GM23338 (cell line): ENCODE measurements at regions not wholly inside any gene's neighbourhood (a gene's known extent, or its start where the extent isn't known, plus 50 kb on each side); places are given as distances from the start of the nearest gene placed in this dataset.

ENCODE experiments used
- ATAC-seq: fragments of 200-7000 bp; cut with Tn5 transposase; 3 replicates; pipeline ENCODE4 v1.9.1; 2020
- DNase-seq: peaks from one replicate; pipeline ENCODE4 v3.0.0-alpha.2; 2015; ENCODE audit warnings: low spot score
- H2AFZ ChIP-seq: fragments of 200-600 bp; sonication (generic); 2 replicates; pipeline ENCODE4 v1.8.0; 2016; ENCODE audit warnings: antibody characterized with exemption, mild to moderate bottlenecking, moderate library complexity
- H3F3A ChIP-seq: fragments of 200-600 bp; sonication (generic); replicated peaks from 2 replicates; pipeline ENCODE4 v1.8.0; 2017; ENCODE audit warnings: antibody characterized with exemption, mixed run types, low read depth
- H3K27ac ChIP-seq: fragments of 200-600 bp; sonication (generic); 2 replicates; pipeline ENCODE4 v1.6.1; 2016; ENCODE audit warnings: low read depth
- H3K27me3 ChIP-seq: fragments of 200-600 bp; sonication (generic); 2 replicates; pipeline ENCODE4 v1.8.0; 2016; ENCODE audit warnings: mild to moderate bottlenecking, mixed run types, moderate library complexity; ENCODE audit not compliant: insufficient read depth
- H3K36me3 ChIP-seq: fragments of 200-600 bp; sonication (generic); 2 replicates; pipeline ENCODE4 v1.8.0; 2016; ENCODE audit warnings: mild to moderate bottlenecking; ENCODE audit not compliant: insufficient read depth
- H3K4me1 ChIP-seq: fragments of 200-600 bp; sonication (generic); 2 replicates; pipeline ENCODE4 v1.8.0; 2016; ENCODE audit warnings: mild to moderate bottlenecking, moderate library complexity; ENCODE audit not compliant: insufficient read depth
- H3K4me2 ChIP-seq: fragments of 200-600 bp; sonication (generic); 2 replicates; pipeline ENCODE4 v1.7.1; 2017; ENCODE audit warnings: mixed run types
- H3K4me3 ChIP-seq: fragments of 200-600 bp; sonication (generic); 2 replicates; pipeline ENCODE4 v1.6.1; 2016; ENCODE audit warnings: mixed run types
- H3K79me2 ChIP-seq: fragments of 200-600 bp; sonication (generic); replicated peaks from 2 replicates; pipeline ENCODE4 v1.8.0; 2017; ENCODE audit warnings: mild to moderate bottlenecking; ENCODE audit not compliant: insufficient read depth
- H3K9me2 ChIP-seq: fragments of 200-600 bp; sonication (generic); 2 replicates; pipeline ENCODE4 v1.8.0; 2017; ENCODE audit not compliant: insufficient read depth
- H4K20me1 ChIP-seq: fragments of 200-600 bp; sonication (generic); replicated peaks from 2 replicates; pipeline ENCODE4 v1.8.0; 2017; ENCODE audit warnings: mild to moderate bottlenecking; ENCODE audit not compliant: insufficient read depth
- H3K27ac Mint-ChIP-seq: 2 replicates; pipeline ENCODE4 v1.8.0; 2020; ENCODE audit warnings: inconsistent platforms, mild to moderate bottlenecking, moderate library complexity, mixed read lengths
- H3K27me3 Mint-ChIP-seq: 3 replicates; pipeline ENCODE4 v1.8.0; 2022; ENCODE audit warnings: low read depth, mild to moderate bottlenecking, moderate library complexity, mixed read lengths, inconsistent platforms; ENCODE audit not compliant: insufficient read depth, poor library complexity
- H3K36me3 Mint-ChIP-seq: 3 replicates; pipeline ENCODE4 v1.8.0; 2021; ENCODE audit warnings: low read depth, mild to moderate bottlenecking, inconsistent platforms, moderate library complexity, mixed read lengths
- H3K4me1 Mint-ChIP-seq: 3 replicates; pipeline ENCODE4 v1.8.0; 2020; ENCODE audit warnings: mild to moderate bottlenecking, inconsistent platforms, mixed read lengths
- H3K4me3 Mint-ChIP-seq: 3 replicates; pipeline ENCODE4 v1.8.0; 2021; ENCODE audit warnings: moderate library complexity, mild to moderate bottlenecking, inconsistent platforms, mixed read lengths
- H3K9me3 Mint-ChIP-seq: 3 replicates; pipeline ENCODE4 v1.8.0; 2020; ENCODE audit warnings: moderate library complexity, mild to moderate bottlenecking, inconsistent platforms, mixed read lengths
- CREB1 ChIP-seq: fragments of 250-450 bp; sonication (Bioruptor Pico); IDR thresholded peaks from 2 replicates; pipeline ENCODE4 v1.5.0; 2020; ENCODE audit warnings: low read depth, mild to moderate bottlenecking, moderate library complexity
- CTCF ChIP-seq, 2 experiments: fragments of 200-600 bp in 1 of 2; sonication (generic) in 1 of 2; conservative IDR thresholded peaks; 2 replicates each; pipeline versions ENCODE4 v1.5.1 to v1.6.1; 2016 to 2017; ENCODE audit warnings: antibody characterized with exemption in 2 of 2, low read depth in 2 of 2, mild to moderate bottlenecking in 2 of 2, moderate library complexity in 1 of 2
- EZH2phosphoT487 ChIP-seq: fragments of 200-600 bp; sonication (generic); IDR thresholded peaks from one replicate; pipeline ENCODE4 v1.8.1; 2018; ENCODE audit warnings: antibody characterized with exemption; ENCODE audit not compliant: unreplicated experiment
- JUNB ChIP-seq: IDR thresholded peaks from one replicate; pipeline ENCODE4 v1.6.1; 2016; ENCODE audit warnings: antibody characterized with exemption; ENCODE audit not compliant: unreplicated experiment
- POLR2AphosphoS5 ChIP-seq: IDR thresholded peaks from 2 replicates; pipeline ENCODE4 v1.6.1; 2016; ENCODE audit warnings: antibody characterized with exemption, low read depth
- REST ChIP-seq: IDR thresholded peaks from one replicate; pipeline ENCODE4 v1.6.1; 2018; ENCODE audit warnings: antibody characterized with exemption; ENCODE audit not compliant: unreplicated experiment
- ZNF331 ChIP-seq: fragments of 250-450 bp; sonication (Bioruptor Pico); IDR thresholded peaks from 2 replicates; pipeline ENCODE4 v1.5.0; 2020; ENCODE audit warnings: low read depth, mild to moderate bottlenecking, moderate library complexity
- TF ChIP-seq, protein P1 (sequence below): fragments of 250-450 bp; sonication (Bioruptor Pico); IDR thresholded peaks from 2 replicates; pipeline ENCODE4 v1.5.0; 2020; ENCODE audit warnings: mild to moderate bottlenecking, moderate library complexity

GRCh38 chr18:64668461-64668962 is 519.6 kb upstream of the LINC00305 start (continued):
- TF ChIP-seq REST (no peak), EZH2phosphoT487 (no peak), JUNB (no peak)

DNA sequence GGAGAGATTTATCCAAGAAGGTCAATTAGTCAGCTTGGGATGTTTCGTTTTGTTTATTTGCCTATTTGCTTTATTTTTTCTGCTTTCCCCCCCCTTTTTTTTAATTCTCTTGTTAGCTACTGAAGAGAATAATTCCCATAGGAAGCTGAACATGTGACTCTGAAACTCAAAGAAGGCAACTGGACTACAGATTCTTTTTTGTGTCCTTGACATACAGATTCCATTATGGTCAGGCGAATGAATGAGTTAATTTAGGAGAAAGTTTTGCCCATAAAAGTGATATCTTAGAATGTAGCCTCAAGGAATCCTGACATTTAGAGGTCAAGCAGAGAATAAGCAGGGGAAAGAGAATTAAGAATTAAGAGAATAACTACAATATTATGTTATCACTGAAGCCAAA is 514.2 kb upstream of the LINC00305 start:
- Histone ChIP-seq H3K79me2 (no peaks in the 10 kb centered on the region), H3K4me2 (no peak overlapping the region), H3K27ac (no peak overlapping the region), H3K9me2 (no peaks in the 10 kb centered on the region), H3K27me3 (no peaks in the 10 kb centered on the region), H3K4me3 (no peak overlapping the region), H4K20me1 (no peaks in the 10 kb centered on the region), H3K36me3 (no peaks in the 10 kb centered on the region), H3F3A (no peaks in the 10 kb centered on the region), H2AFZ (no peak overlapping the region), H3K4me1 (0 out of 2 replicates have a peak, but pooled peaks cover 6% of the 10 kb centered on the region)
- ATAC-seq = no peak
- H3K9me3 Mint-ChIP-seq = no peaks in the 10 kb centered on the region
- TF ChIP-seq CTCF (conservative IDR thresholded peaks at IDR 0.05; ENCODE audit: low read depth in 2 of 2) (no peak), JUNB (no peak), CREB1 (no peak), ZNF331 (no peak), EZH2phosphoT487 (no peak), REST (no peak), POLR2AphosphoS5 (no peak)
- TF ChIP-seq, protein P1, sequence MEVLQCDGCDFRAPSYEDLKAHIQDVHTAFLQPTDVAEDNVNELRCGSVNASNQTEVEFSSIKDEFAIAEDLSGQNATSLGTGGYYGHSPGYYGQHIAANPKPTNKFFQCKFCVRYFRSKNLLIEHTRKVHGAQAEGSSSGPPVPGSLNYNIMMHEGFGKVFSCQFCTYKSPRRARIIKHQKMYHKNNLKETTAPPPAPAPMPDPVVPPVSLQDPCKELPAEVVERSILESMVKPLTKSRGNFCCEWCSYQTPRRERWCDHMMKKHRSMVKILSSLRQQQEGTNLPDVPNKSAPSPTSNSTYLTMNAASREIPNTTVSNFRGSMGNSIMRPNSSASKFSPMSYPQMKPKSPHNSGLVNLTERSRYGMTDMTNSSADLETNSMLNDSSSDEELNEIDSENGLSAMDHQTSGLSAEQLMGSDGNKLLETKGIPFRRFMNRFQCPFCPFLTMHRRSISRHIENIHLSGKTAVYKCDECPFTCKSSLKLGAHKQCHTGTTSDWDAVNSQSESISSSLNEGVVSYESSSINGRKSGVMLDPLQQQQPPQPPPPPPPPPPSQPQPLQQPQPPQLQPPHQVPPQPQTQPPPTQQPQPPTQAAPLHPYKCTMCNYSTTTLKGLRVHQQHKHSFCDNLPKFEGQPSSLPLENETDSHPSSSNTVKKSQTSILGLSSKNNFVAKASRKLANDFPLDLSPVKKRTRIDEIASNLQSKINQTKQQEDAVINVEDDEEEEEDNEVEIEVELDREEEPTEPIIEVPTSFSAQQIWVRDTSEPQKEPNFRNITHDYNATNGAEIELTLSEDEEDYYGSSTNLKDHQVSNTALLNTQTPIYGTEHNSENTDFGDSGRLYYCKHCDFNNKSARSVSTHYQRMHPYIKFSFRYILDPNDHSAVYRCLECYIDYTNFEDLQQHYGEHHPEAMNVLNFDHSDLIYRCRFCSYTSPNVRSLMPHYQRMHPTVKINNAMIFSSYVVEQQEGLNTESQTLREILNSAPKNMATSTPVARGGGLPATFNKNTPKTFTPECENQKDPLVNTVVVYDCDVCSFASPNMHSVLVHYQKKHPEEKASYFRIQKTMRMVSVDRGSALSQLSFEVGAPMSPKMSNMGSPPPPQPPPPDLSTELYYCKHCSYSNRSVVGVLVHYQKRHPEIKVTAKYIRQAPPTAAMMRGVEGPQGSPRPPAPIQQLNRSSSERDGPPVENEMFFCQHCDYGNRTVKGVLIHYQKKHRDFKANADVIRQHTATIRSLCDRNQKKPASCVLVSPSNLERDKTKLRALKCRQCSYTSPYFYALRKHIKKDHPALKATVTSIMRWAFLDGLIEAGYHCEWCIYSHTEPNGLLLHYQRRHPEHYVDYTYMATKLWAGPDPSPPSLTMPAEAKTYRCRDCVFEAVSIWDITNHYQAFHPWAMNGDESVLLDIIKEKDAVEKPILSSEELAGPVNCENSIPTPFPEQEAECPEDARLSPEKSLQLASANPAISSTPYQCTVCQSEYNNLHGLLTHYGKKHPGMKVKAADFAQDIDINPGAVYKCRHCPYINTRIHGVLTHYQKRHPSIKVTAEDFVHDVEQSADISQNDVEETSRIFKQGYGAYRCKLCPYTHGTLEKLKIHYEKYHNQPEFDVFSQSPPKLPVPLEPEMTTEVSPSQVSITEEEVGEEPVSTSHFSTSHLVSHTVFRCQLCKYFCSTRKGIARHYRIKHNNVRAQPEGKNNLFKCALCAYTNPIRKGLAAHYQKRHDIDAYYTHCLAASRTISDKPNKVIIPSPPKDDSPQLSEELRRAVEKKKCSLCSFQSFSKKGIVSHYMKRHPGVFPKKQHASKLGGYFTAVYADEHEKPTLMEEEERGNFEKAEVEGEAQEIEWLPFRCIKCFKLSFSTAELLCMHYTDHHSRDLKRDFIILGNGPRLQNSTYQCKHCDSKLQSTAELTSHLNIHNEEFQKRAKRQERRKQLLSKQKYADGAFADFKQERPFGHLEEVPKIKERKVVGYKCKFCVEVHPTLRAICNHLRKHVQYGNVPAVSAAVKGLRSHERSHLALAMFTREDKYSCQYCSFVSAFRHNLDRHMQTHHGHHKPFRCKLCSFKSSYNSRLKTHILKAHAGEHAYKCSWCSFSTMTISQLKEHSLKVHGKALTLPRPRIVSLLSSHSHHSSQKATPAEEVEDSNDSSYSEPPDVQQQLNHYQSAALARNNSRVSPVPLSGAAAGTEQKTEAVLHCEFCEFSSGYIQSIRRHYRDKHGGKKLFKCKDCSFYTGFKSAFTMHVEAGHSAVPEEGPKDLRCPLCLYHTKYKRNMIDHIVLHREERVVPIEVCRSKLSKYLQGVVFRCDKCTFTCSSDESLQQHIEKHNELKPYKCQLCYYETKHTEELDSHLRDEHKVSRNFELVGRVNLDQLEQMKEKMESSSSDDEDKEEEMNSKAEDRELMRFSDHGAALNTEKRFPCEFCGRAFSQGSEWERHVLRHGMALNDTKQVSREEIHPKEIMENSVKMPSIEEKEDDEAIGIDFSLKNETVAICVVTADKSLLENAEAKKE (CRISPR knock-in tag) = no peak
- H3K4me1 Mint-ChIP-seq = peaks cover 6% of the 10 kb centered on the region; the same call in 2 of the 3 replicates
- DNase-seq = no peak
- no peak overlapping the region for H3K4me3 Mint-ChIP-seq
- no peak overlapping the region for H3K27ac Mint-ChIP-seq
- peaks cover 2% of the 10 kb centered on the region for H3K27me3 Mint-ChIP-seq
- H3K36me3 Mint-ChIP-seq = no peaks in the 10 kb centered on the region
